Pulmonary artery endothelial cell (primary cell): ENCODE measurements at regions not wholly inside any gene's neighbourhood (a gene's known extent, or its start where the extent isn't known, plus 50 kb on each side); places are given as distances from the start of the nearest gene placed in this dataset.

ENCODE experiments used
- DNase-seq: peaks from one replicate; pipeline ENCODE4 v3.0.0-alpha.2; 2011; ENCODE audit warnings: low read depth, low spot score

GRCh38 chr6:84466511-84466910 is 239.1 kb upstream of the CEP162 start:
- DNase-seq, result peak; percentile 50

GRCh38 chr6:84464471-84464870 is 237.0 kb upstream of the CEP162 start:
- DNase-seq, result no peak

- peak; percentile 17 for DNase-seq
Observed at GRCh38 chr6:84462698-84463097, 235.3 kb upstream of the CEP162 start.

GRCh38 chr6:84461461-84461860 is 234.0 kb upstream of the CEP162 start:
- DNase-seq, result no peak

DNA sequence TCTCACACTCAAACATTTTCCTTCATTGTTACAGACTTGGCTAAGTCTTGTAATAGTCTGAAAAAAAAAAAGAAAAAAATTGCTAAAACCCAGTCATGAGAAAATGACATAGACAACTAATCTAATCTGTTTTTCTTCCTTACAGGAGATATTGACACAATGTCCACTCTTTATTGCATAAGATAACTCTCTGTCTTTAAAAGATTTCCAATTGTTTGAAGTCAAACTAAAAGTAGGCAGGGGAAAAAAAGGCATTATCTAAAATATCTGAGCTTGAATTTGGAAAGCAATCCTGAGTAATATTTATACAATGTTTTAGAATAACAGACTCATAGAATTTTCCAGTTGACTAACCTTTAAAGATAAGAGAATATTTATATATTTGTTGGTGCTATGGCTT is 233.0 kb upstream of the CEP162 start:
- DNase-seq, result no peak

- no peak for DNase-seq
Observed at GRCh38 chr6:84459401-84459800, 232.0 kb upstream of the CEP162 start.

DNA sequence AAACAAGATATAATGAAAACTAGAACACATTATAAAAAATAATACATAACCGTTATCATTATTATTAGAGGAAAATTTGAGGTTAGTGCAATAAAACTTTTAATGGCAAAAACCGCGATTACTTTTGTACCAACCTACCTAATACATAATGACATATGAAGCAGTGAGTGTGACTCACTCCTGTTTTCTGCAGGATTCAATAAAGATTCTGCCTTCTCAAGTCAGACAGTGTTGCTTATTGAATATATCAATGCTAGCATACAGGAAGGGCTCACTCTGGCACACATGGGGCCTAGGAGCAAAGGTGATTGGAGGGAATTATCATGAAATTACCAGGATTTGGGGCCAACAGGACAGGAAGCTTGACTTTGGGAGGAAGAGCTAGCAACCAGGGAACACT is 230.8 kb upstream of the CEP162 start:
- no peak for DNase-seq

DNA sequence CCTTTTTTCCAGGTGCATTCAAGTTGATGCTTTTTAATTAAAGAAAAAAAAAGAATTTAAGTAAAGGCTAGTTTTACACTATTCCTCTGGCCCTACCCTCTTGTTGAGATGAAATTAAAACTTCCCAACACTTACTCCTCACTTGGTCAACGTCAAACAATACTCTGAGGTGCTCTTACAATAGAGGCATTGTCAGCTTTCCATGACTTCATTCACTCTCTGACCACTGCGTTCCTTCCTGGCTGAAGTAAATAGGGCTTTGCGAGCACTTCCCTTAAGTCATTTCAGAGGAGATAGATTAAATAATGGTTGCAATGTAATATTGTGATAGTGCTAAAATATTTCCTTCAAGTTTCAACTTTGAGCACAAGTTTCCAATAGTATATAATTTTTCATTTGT is 229.8 kb upstream of the CEP162 start:
- peak; percentile 66 for DNase-seq

- DNase-seq, result no peak
Observed at GRCh38 chr6:84456803-84457202, 229.4 kb upstream of the CEP162 start.

DNA sequence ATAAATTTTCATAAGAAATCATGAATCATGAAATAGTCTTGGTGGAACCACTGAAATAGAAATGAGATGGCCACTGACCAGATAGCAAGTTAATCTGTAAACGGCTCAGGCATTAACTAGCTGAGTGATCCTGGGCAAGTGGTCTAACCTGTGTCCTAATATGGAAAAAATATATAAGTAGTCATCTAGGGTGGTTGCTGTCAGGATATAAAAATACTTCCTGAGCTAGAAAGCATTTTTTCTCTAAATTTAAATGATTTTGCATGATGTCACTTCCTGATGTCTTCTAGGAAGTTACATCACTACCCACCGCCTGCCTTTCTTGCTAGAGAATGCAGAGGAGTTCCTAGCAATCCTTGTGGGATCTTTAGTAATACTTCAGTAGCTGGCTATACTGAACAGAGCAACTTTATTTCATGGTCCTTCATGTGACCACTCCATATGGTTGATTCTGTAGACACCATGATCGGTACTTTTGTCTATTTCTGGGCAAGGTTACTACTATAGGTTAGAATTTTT is 228.1 kb upstream of the CEP162 start:
- no peak for DNase-seq

- DNase-seq, result no peak
Observed at GRCh38 chr6:84453499-84453898, 226.1 kb upstream of the CEP162 start.

DNA sequence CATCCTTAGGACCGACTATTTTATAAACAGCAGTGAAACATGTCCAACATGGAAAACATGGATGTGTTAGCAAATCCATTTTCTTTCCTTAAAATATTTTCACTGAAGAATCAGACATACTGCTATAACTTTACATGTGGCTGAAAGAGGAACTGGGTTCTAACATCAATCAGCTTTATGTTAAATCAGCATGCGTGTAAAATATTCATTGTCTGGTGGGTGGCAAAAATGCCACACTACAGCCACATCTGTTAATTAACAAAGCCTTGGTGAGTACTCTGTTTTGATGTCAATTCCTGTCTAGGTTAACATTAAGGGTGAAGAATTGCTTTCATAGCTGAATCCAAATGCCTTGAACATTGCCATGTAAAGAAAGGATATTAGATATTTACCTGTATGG is 222.6 kb upstream of the CEP162 start:
- no peak for DNase-seq

GRCh38 chr6:84449220-84449619 is 221.8 kb upstream of the CEP162 start:
- DNase-seq, result no peak

- no peak for DNase-seq
Observed at GRCh38 chr6:84448331-84448730, 220.9 kb upstream of the CEP162 start.

- DNase-seq, result no peak
Observed at GRCh38 chr6:84447651-84448050, 220.2 kb upstream of the CEP162 start.

DNA sequence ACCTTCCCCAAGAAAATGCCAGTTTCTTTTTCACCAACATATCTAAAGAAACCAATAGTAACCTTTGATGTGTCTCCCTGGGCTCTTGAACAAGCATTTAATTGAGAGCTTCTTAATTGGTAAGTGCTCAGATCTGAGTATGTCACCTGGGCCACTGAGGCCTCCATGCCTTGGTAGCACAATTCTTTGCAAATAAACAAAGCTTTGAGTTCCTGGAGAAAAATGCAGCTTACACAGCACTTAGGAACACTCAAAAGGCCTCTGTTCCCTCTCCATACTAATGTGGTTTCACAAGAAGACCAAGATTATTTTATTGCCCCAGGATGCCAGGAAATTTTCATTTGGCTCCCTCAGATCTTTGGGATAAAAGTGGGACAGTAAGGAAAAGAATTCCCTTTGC is 217.6 kb upstream of the CEP162 start:
- no peak for DNase-seq

- DNase-seq, result no peak
Observed at GRCh38 chr6:84442208-84442607, 214.8 kb upstream of the CEP162 start.

DNA sequence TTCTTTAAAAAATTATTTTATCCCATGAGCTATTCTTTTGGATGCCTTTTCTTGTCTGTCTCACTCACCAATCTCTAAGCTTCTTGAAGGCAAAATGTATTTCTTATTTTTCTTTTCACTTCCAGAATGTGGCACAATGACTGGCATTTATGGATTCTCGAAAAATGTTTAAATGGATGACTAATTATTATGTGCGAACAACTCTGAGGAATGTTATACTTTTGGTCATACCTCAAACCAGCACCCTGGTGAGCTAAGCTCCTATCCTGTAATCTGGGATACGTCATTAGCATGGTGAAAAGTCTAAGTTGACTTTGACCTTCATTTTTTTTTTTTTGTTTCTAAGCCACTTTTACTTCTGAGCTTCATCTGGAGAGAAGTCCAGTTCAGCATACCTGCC is 214.0 kb upstream of the CEP162 start:
- DNase-seq, result no peak

- no peak for DNase-seq
Observed at GRCh38 chr6:84434550-84434949, 207.1 kb upstream of the CEP162 start.

DNA sequence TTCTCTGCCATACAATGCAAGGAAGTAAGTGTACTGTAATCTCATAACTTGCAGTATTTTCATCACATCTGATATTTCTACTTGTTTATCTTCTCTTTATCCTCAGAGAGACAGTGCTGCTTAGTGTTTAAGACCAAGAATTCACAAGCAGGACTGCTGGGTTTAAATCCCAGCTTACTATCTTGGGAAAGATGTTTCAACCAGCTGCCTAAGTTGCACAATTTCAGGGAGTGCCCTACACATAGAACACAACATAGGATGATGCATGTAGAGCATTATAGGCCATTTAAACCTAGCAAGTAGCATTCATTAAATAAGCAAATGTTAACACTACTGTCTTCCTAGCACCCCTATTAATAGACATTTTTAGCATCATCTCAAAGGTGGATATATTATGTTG is 205.2 kb upstream of the CEP162 start:
- no peak for DNase-seq

DNA sequence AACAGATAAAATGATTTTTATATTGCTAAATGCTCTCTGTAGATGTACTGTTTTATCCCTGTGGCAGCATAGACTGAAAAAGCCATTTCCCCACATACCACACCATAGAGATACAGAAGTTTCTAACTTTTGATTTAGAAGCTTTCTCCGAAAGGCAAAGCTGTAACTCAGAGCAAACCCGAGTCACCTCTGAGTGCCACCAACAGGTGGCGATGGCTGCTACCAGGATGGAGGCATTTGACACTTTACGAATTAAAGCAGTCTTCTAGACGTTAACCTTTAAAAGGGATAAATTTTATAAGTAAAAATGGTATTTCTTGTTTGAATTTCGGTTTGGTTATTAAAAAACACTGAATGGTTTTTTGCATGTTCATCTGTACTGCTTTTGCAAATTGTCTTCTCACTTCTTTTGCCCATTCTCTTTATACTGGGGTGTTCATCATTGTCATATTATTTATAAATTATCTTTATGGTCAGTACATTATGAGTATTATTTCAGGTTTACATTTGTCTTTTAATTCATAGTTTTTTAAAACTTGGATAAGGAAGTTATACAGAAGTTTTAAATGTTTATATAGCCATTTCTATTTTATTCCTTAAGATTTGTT is 201.0 kb upstream of the CEP162 start:
- peak; percentile 26 for DNase-seq

- DNase-seq, result no peak
Observed at GRCh38 chr6:84425971-84426705, 198.7 kb upstream of the CEP162 start.

DNA sequence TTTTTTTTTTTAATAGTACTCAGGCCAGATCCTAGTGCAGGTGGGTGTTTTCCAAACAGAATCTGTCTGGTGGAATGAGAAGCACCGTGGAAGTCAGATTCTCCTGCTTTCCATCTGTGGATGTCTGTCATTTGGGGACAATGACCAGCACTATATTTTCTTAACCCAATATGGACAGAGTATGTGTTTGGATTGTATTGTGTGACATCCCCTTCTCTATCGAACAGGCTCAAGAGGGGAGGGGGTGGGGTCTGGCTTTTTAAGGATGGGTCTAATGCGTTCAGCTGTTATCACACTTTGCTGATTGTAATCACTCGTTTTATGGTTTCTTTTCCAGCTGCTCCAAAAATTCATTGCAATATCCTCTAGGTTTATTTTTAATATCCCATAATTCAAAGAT is 197.5 kb upstream of the CEP162 start:
- no peak for DNase-seq
